MM.1S (cell line): ENCODE measurements at regions not wholly inside any gene's neighbourhood (a gene's known extent, or its start where the extent isn't known, plus 50 kb on each side); places are given as distances from the start of the nearest gene placed in this dataset.

Source experiments
- DNase-seq: peaks from one replicate; pipeline ENCODE4 v3.0.0-alpha.2; 2015
- H2AFZ ChIP-seq: fragments of 300-600 bp; sonication (generic); 2 replicates; pipeline ENCODE4 v1.6.0; 2016; ENCODE audit warnings: antibody characterized with exemption, low read length
- H3F3A ChIP-seq: fragments of 300-600 bp; sonication (generic); 2 replicates; pipeline ENCODE4 v1.6.1; 2016; ENCODE audit warnings: mild to moderate bottlenecking, antibody characterized with exemption, low read length, moderate library complexity, mixed read lengths; ENCODE audit not compliant: insufficient read depth
- H3K27ac ChIP-seq: fragments of 300-600 bp; sonication (generic); 2 replicates; pipeline ENCODE4 v1.5.1; 2016; ENCODE audit warnings: mild to moderate bottlenecking, low read length
- H3K27me3 ChIP-seq: fragments of 300-600 bp; sonication (generic); replicated peaks from 2 replicates; pipeline ENCODE4 v1.6.0; 2016; ENCODE audit warnings: low read length; ENCODE audit not compliant: insufficient read depth
- H3K36me3 ChIP-seq: fragments of 300-600 bp; sonication (generic); replicated peaks from 2 replicates; pipeline ENCODE4 v1.6.1; 2016; ENCODE audit warnings: mild to moderate bottlenecking, low read length, mixed read lengths; ENCODE audit not compliant: insufficient read depth
- H3K4me1 ChIP-seq: fragments of 300-600 bp; sonication (generic); 2 replicates; pipeline ENCODE4 v1.6.1; 2016; ENCODE audit warnings: low read length, mixed read lengths
- H3K4me2 ChIP-seq: fragments of 300-600 bp; sonication (generic); 2 replicates; pipeline ENCODE4 v1.6.0; 2016; ENCODE audit warnings: low read depth, low read length
- H3K4me3 ChIP-seq: fragments of 300-600 bp; sonication (generic); 2 replicates; pipeline ENCODE4 v1.5.1; 2016; ENCODE audit warnings: low read length, mixed read lengths
- H3K79me2 ChIP-seq: fragments of 300-600 bp; sonication (generic); 2 replicates; pipeline ENCODE4 v1.6.1; 2016; ENCODE audit warnings: mixed run types, low read length, mixed read lengths
- H3K9ac ChIP-seq: fragments of 300-600 bp; sonication (generic); 2 replicates; pipeline ENCODE4 v1.6.1; 2016; ENCODE audit warnings: low read length, mixed read lengths
- H3K9me2 ChIP-seq: fragments of 300-600 bp; sonication (generic); replicated peaks from 2 replicates; pipeline ENCODE4 v1.6.1; 2016; ENCODE audit warnings: mild to moderate bottlenecking, low read length, mixed read lengths; ENCODE audit not compliant: insufficient read depth
- H3K9me3 ChIP-seq: fragments of 300-600 bp; sonication (generic); replicated peaks from 2 replicates; pipeline ENCODE4 v1.6.1; 2016; ENCODE audit warnings: mild to moderate bottlenecking, low read length, mixed read lengths; ENCODE audit not compliant: insufficient read depth
- H4K20me1 ChIP-seq: fragments of 300-600 bp; sonication (generic); 2 replicates; pipeline ENCODE4 v1.6.1; 2016; ENCODE audit warnings: mild to moderate bottlenecking, low read length, moderate library complexity, mixed read lengths; ENCODE audit not compliant: insufficient read depth
- CTCF ChIP-seq: fragments of 300-600 bp; sonication (generic); IDR thresholded peaks from 2 replicates; pipeline ENCODE4 v1.5.1; 2016; ENCODE audit warnings: antibody characterized with exemption, low read length, mixed read lengths
- EZH2 ChIP-seq: fragments of 300-600 bp; sonication (generic); optimal IDR thresholded peaks from 2 replicates; pipeline ENCODE3; 2017; ENCODE audit warnings: low read depth, mild to moderate bottlenecking, antibody characterized with exemption, low read length, mixed read lengths
- EZH2phosphoT487 ChIP-seq: fragments of 300-600 bp; sonication (generic); IDR thresholded peaks from 2 replicates; pipeline ENCODE4 v1.6.1; 2018; ENCODE audit warnings: antibody characterized with exemption, low read length

DNA sequence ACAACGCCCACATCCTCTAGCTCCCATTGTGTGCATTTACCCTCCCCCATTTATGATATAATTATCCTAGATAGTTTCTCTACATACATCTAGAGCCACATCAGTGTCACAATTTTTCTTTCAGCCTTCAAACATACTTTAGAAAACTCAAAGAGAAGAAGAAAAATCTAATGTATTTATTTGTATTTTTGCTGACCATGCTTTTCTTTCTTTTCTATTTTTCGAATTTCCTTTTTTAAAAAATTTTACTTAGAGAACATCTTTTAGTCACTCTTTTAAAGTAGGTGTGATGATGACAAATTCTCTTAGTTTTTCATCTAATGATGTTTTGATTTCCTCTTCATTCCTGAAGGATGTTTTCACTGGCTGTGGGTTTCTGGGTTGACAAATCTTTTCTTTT lies 117.0 kb upstream of the CHL1 start:
- Histone ChIP-seq H3K4me3 (no peak overlapping the region), H3K27ac (no peak overlapping the region), H3K9ac (no peak overlapping the region), H3K27me3 (no peaks in the 10 kb centered on the region), H3K4me1 (no peaks in the 10 kb centered on the region), H3K9me3 (no peaks in the 10 kb centered on the region), H2AFZ (no peak overlapping the region), H3F3A (no peaks in the 10 kb centered on the region), H3K9me2 (no peaks in the 10 kb centered on the region), H4K20me1 (no peaks in the 10 kb centered on the region), H3K4me2 (no peak overlapping the region), H3K79me2 (no peaks in the 10 kb centered on the region), H3K36me3 (no peaks in the 10 kb centered on the region)
- DNase-seq = no peak
- TF ChIP-seq EZH2 = no peak
- no peak for TF ChIP-seq CTCF
- no peak for TF ChIP-seq EZH2phosphoT487

- Histone ChIP-seq H3K9me2 (no peaks in the 10 kb centered on the region), H3K27me3 (no peaks in the 10 kb centered on the region), H3K27ac (no peak overlapping the region), H4K20me1 (no peaks in the 10 kb centered on the region), H3K9ac (no peak overlapping the region), H3K4me2 (no peak overlapping the region), H3F3A (no peaks in the 10 kb centered on the region), H3K79me2 (no peaks in the 10 kb centered on the region), H3K36me3 (no peaks in the 10 kb centered on the region), H3K4me3 (no peak overlapping the region), H2AFZ (no peak overlapping the region), H3K9me3 (no peaks in the 10 kb centered on the region), H3K4me1 (no peaks in the 10 kb centered on the region)
- TF ChIP-seq CTCF (no peak), EZH2 (no peak), EZH2phosphoT487 (no peak)
- no peak for DNase-seq
Observed at GRCh38 chr3:82508-82907, 114.1 kb upstream of the CHL1 start.

GRCh38 chr3:83096-83495 lies 113.5 kb upstream of the CHL1 start:
- Histone ChIP-seq H3F3A (no peaks in the 10 kb centered on the region), H3K9ac (no peak overlapping the region), H3K4me3 (no peak overlapping the region), H4K20me1 (no peaks in the 10 kb centered on the region), H2AFZ (no peak overlapping the region), H3K4me1 (no peaks in the 10 kb centered on the region), H3K27ac (no peak overlapping the region), H3K27me3 (no peaks in the 10 kb centered on the region), H3K9me3 (no peaks in the 10 kb centered on the region), H3K36me3 (no peaks in the 10 kb centered on the region), H3K9me2 (no peaks in the 10 kb centered on the region), H3K4me2 (no peak overlapping the region), H3K79me2 (no peaks in the 10 kb centered on the region)
- DNase-seq = no peak
- no peak for TF ChIP-seq CTCF

GRCh38 chr3:85180-85579 lies 111.4 kb upstream of the CHL1 start:
- H3K79me2 ChIP-seq = no peaks in the 10 kb centered on the region

More at GRCh38 chr3:85180-85579, 111.4 kb upstream of the CHL1 start:
- H3K27ac ChIP-seq = no peak overlapping the region
- H3K9me2 ChIP-seq = no peaks in the 10 kb centered on the region
- no peak overlapping the region for H3K4me3 ChIP-seq
- no peaks in the 10 kb centered on the region for H3K9me3 ChIP-seq
- no peaks in the 10 kb centered on the region for H3K27me3 ChIP-seq
- no peaks in the 10 kb centered on the region for H4K20me1 ChIP-seq
- no peaks in the 10 kb centered on the region for H3K36me3 ChIP-seq
- no peak overlapping the region for H3K4me2 ChIP-seq
- DNase-seq = no peak
- H3F3A ChIP-seq = no peaks in the 10 kb centered on the region
- no peak overlapping the region for H2AFZ ChIP-seq
- no peak overlapping the region for H3K9ac ChIP-seq
- TF ChIP-seq CTCF = no peak
- TF ChIP-seq EZH2phosphoT487 = no peak
- TF ChIP-seq EZH2 = no peak
- H3K4me1 ChIP-seq = no peaks in the 10 kb centered on the region
